ENCODE measurements at regions not wholly inside any gene's neighbourhood (a gene's known extent, or its start where the extent isn't known, plus 50 kb on each side); places are given as distances from the start of the nearest gene placed in this dataset.
"Not testable (repeated sequence)": the region's sequence is repeated elsewhere in the genome, so short reads cannot be mapped to it uniquely, and the experiment has no call there.

DNA sequence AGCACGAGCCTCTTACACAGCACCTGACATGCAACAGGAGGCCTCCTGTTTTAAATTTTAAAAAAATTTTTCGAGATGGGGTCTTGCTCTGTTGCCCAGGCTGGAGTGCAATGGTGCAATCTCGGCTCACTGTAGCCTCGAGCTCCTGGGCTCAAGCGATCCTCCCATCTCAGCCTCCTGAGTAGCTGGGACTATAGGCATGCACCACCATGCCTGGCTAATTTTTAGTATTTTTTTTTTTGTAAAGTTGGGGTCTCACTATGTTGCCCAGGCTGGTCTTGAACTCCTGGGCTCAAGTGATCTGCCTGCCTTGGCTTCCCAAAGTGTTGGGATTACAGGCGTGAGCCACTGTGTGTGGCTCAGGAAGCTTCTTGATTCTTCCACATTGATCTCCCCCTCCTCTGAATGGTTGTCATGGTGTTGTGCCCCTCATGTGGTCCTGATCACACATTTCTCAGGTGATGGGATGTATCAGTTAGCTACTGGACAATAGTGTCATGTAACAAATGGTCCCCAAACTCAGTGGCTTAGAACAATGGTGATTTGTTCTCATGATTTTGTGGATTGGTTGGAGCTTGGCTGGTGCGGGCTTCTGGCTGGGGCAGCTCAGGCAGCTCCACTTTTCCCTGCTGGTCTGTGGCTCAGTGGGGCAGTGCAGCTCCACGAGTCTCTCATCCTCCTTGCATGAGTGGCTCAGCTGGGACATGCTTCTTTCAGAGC lies 81.0 kb downstream of the RPS6KA4 start:
- 94% methylated on average over 7 of the region's 8 CpGs for WGBS (ENCODE audit: insufficient coverage)
- not testable (repeated sequence) for H3K27ac ChIP-seq (ENCODE audit: insufficient read depth in 1 of 2, low read depth in 1 of 2, low read length in 2 of 2, poor library complexity in 1 of 2, severe bottlenecking in 2 of 2); DNase-seq; H3K9me3 ChIP-seq (ENCODE audit: control extremely low read depth in 1 of 5, control insufficient read depth in 4 of 5, insufficient read depth in 2 of 5, low read depth in 1 of 5, low read length in 4 of 5); H3K27me3 ChIP-seq (replicated peaks in 2 of 5; ENCODE audit: control insufficient read depth in 4 of 5, insufficient read depth in 5 of 5, low read length in 4 of 5); H3K36me3 ChIP-seq (ENCODE audit: control insufficient read depth in 4 of 4, insufficient read depth in 4 of 4, low read length in 3 of 4); H3K4me3 ChIP-seq (ENCODE audit: control insufficient read depth in 1 of 7, extremely low read depth in 1 of 7, insufficient read depth in 4 of 7, low read depth in 2 of 7, low read length in 6 of 7)
- H3K4me1 ChIP-seq (ENCODE audit: control extremely low read depth in 1 of 4, control insufficient read depth in 4 of 4, insufficient read depth in 4 of 4, low read length in 3 of 4): peaks cover 0 to 10% (median 6%) of the 10 kb centered on the region in 4 experiments
- ChIA-PET POLR2A (interaction anchor here (0.5 to 0.6 kb wide), 2 partner anchors 13 to 310 kb away, joined by 3 to 6 read pairs; no protein-coding TSS in a partner anchor), CTCF (interaction anchor here (2.1 kb wide), 1 partner anchor 9 kb away, joined by 15 read pairs; no protein-coding TSS in a partner anchor)

DNA sequence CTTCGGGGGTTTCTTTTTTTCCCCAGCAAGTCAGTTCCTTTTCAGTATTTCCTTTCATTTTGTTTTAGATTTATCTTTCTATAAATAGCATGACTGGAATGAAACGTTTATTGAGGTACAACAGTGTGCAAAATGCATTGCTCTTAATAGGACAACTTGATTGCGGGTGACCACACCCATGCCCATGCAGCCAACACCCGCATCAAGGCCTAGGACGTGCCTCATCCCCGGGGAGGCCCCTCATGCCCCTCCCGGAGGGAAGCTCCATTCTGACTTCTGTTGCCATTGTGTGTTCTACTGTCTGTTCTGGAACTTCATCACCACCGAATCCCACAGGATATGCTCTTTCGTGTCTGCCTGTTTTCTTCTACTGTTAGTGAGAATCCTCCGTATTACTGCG lies 82.2 kb downstream of the RPS6KA4 start:
- Histone ChIP-seq H3K4me3 (ENCODE audit: control insufficient read depth in 1 of 7, extremely low read depth in 1 of 7, insufficient read depth in 4 of 7, low read depth in 2 of 7, low read length in 6 of 7) (no peak overlapping the region), H3K4me1 (ENCODE audit: control extremely low read depth in 1 of 4, control insufficient read depth in 4 of 4, insufficient read depth in 4 of 4, low read length in 3 of 4) (peaks cover 0 to 10% (median 6%) of the 10 kb centered on the region in 4 experiments), H3K9me3 (ENCODE audit: control extremely low read depth in 1 of 5, control insufficient read depth in 4 of 5, insufficient read depth in 2 of 5, low read depth in 1 of 5, low read length in 4 of 5) (no peaks in the 10 kb centered on the region), H3K36me3 (ENCODE audit: control insufficient read depth in 4 of 4, insufficient read depth in 4 of 4, low read length in 3 of 4) (no peaks in the 10 kb centered on the region), H3K27me3 (replicated peaks in 2 of 5; ENCODE audit: control insufficient read depth in 4 of 5, insufficient read depth in 5 of 5, low read length in 4 of 5) (peaks cover 0 to 6% (median 0%) of the 10 kb centered on the region in 5 experiments), H3K27ac (ENCODE audit: insufficient read depth in 1 of 2, low read depth in 1 of 2, low read length in 2 of 2, poor library complexity in 1 of 2, severe bottlenecking in 2 of 2) (no peak overlapping the region)
- CTCF ChIA-PET: interaction anchor here (1.6 kb wide), 1 partner anchor 46 kb away, joined by 3 read pairs; no protein-coding TSS in a partner anchor
- no peak for DNase-seq
- POLR2A ChIA-PET: no interaction called here
- WGBS (ENCODE audit: insufficient coverage): 79% methylated on average over 6 of the region's 11 CpGs

DNA sequence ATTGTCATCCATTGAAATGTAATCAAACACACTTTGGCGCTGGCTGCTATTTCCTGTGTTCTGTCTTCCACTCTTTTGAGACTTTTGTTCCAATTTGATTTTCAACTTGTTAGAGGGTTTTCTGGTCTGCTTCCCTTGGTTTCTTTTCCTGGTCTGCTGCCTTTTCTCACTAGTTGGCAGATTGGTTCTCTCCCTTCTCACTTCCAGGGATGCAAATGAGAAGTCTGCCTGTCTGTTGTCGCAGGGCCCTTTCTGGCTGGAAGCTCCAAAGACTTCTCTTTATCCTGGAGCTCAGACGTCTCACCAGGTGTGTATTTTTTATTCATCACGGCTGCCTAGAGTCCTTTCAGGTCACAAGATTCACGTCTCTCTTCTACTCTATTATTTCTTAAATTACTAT lies 84.0 kb downstream of the RPS6KA4 start:
- no peaks in the 10 kb centered on the region for H3K9me3 ChIP-seq (ENCODE audit: control extremely low read depth in 1 of 5, control insufficient read depth in 4 of 5, insufficient read depth in 2 of 5, low read depth in 1 of 5, low read length in 4 of 5)
- peaks cover 6 to 11% (median 7%) of the 10 kb centered on the region in 4 experiments for H3K4me1 ChIP-seq (ENCODE audit: control extremely low read depth in 1 of 4, control insufficient read depth in 4 of 4, insufficient read depth in 4 of 4, low read length in 3 of 4)
- CTCF ChIA-PET: interaction anchor here (0.9 to 1.4 kb wide), 3 partner anchors 9 to 210 kb away, joined by 3 read pairs; no protein-coding TSS in a partner anchor
- H3K27ac ChIP-seq (ENCODE audit: insufficient read depth in 1 of 2, low read depth in 1 of 2, low read length in 2 of 2, poor library complexity in 1 of 2, severe bottlenecking in 2 of 2): no peak overlapping the region
- 91% methylated on average over 5 of the region's 5 CpGs for WGBS (ENCODE audit: insufficient coverage)
- H3K4me3 ChIP-seq (ENCODE audit: control insufficient read depth in 1 of 7, extremely low read depth in 1 of 7, insufficient read depth in 4 of 7, low read depth in 2 of 7, low read length in 6 of 7): no peak overlapping the region
- POLR2A ChIA-PET: no interaction called here
- H3K27me3 ChIP-seq (replicated peaks in 2 of 5; ENCODE audit: control insufficient read depth in 4 of 5, insufficient read depth in 5 of 5, low read length in 4 of 5): peaks cover 0 to 1% (median 0%) of the 10 kb centered on the region in 5 experiments
- DNase-seq: no peak
- no peaks in the 10 kb centered on the region for H3K36me3 ChIP-seq (ENCODE audit: control insufficient read depth in 4 of 4, insufficient read depth in 4 of 4, low read length in 3 of 4)

DNA sequence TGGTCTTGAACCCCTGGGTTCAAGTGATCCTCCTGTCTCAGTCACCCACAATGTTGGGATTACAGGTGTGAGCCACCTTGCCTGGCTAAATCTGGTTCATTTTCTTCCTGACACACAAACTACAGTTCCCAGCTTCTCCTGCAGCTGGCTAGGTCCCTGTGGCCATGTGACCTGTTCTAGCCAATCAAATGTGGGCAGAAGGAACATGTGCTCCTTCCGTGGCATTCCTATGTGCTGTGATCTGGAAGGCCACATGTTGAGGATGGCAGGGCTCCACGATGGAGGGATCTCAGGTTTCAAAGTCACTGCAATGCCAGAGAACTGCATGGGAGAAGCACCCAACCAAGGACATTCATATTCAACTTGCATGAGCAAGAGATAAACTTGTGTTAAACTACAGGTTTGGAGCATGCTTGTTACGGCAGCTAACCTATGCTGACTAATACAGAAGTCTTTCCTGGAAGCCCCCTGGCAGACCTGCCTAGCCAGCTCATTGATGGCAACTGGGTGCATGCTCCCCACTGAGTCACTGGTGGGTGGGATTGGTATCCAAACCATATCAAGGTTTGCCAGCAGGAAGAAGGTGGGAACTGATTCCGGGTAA lies 86.0 kb downstream of the RPS6KA4 start:
- Histone ChIP-seq H3K4me3 (ENCODE audit: control insufficient read depth in 1 of 7, extremely low read depth in 1 of 7, insufficient read depth in 4 of 7, low read depth in 2 of 7, low read length in 6 of 7) (no peak overlapping the region), H3K27ac (ENCODE audit: insufficient read depth in 1 of 2, low read depth in 1 of 2, low read length in 2 of 2, poor library complexity in 1 of 2, severe bottlenecking in 2 of 2) (no peak overlapping the region), H3K36me3 (ENCODE audit: control insufficient read depth in 4 of 4, insufficient read depth in 4 of 4, low read length in 3 of 4) (no peaks in the 10 kb centered on the region), H3K9me3 (ENCODE audit: control extremely low read depth in 1 of 5, control insufficient read depth in 4 of 5, insufficient read depth in 2 of 5, low read depth in 1 of 5, low read length in 4 of 5) (no peaks in the 10 kb centered on the region), H3K27me3 (replicated peaks in 2 of 5; ENCODE audit: control insufficient read depth in 4 of 5, insufficient read depth in 5 of 5, low read length in 4 of 5) (no peaks in the 10 kb centered on the region), H3K4me1 (ENCODE audit: control extremely low read depth in 1 of 4, control insufficient read depth in 4 of 4, insufficient read depth in 4 of 4, low read length in 3 of 4) (peaks cover 7 to 28% (median 25%) of the 10 kb centered on the region in 4 experiments)
- peak in 2 of 3 donors; percentile 28 for DNase-seq
- 64% methylated on average over 3 of the region's 4 CpGs for WGBS (ENCODE audit: insufficient coverage)
- ChIA-PET CTCF (interaction anchor here (0.9 to 1.3 kb wide), 4 partner anchors 10 to 206 kb away, joined by 3 to 4 read pairs (median 4); no protein-coding TSS in a partner anchor), POLR2A (interaction anchor here (1.6 kb wide), 1 partner anchor 9 kb away, joined by 5 read pairs; no protein-coding TSS in a partner anchor)

DNA sequence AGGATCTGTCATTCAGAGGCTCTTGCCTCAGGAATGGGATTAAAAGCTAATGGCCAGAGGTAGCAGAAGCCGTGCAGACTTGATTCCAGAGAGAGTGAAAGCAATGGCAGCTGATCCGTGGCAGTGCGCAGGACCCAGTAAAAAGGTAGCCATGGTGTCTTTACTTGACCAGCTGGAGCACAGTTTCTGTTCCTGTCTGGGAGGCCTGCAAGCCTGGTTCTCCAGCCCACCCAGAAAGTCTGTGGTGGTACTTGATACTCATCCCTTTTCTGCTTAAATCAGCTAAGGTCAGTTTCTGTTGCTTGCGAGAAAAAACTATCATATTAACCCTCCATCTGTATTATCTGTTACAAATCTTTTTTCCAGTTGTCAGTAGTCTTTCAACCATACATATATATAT lies 86.7 kb downstream of the RPS6KA4 start:
- Histone ChIP-seq H3K9me3 (ENCODE audit: control extremely low read depth in 1 of 5, control insufficient read depth in 4 of 5, insufficient read depth in 2 of 5, low read depth in 1 of 5, low read length in 4 of 5) (no peaks in the 10 kb centered on the region), H3K4me3 (ENCODE audit: control insufficient read depth in 1 of 7, extremely low read depth in 1 of 7, insufficient read depth in 4 of 7, low read depth in 2 of 7, low read length in 6 of 7) (no peak overlapping the region)
- CTCF ChIA-PET: interaction anchor here (0.9 to 1.3 kb wide), 3 partner anchors 9 to 85 kb away, joined by 3 to 4 read pairs (median 4); no protein-coding TSS in a partner anchor

DNA sequence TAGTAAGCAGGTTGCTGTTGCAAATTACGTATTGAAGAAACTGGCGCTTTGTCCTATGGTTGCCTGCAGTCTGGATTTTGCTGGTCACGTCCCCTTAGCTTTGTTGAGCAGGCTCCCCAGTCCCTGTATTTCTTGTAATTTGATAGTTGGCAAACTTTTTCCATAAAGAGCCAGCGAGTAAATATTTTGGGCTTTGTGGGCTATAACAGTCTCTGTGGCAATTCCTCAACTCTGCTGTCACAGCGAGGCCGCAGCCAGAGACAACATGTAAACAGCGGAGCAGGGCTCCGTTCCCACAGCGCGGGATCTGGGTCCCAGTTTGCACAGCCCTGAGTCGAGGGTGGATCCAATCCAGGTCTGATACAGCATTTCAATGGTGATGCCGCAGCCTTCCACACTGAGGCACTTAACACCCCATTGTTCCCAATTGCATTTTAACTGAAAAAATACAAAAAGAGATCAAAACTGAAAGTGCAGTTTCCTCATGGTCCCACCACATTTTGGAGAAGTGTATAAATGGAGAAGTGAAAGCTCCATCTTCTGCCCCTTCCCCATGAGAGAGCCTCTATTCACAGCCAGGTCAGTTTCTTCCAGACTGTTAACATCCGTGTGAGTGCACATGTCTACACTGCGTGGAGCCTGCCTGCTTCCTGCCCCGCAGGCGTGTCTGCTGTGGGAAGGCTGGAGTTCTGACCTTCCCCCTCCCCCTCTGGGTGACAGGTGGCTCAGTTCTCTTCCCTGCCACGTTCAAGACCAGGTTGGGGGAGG lies 89.1 kb downstream of the RPS6KA4 start:
- Histone ChIP-seq H3K27ac (ENCODE audit: insufficient read depth in 1 of 2, low read depth in 1 of 2, low read length in 2 of 2, poor library complexity in 1 of 2, severe bottlenecking in 2 of 2) (no peak overlapping the region), H3K36me3 (ENCODE audit: control insufficient read depth in 4 of 4, insufficient read depth in 4 of 4, low read length in 3 of 4) (no peaks in the 10 kb centered on the region), H3K4me1 (ENCODE audit: control extremely low read depth in 1 of 4, control insufficient read depth in 4 of 4, insufficient read depth in 4 of 4, low read length in 3 of 4) (peaks cover 7 to 25% (median 24%) of the 10 kb centered on the region in 4 experiments), H3K27me3 (replicated peaks in 2 of 5; ENCODE audit: control insufficient read depth in 4 of 5, insufficient read depth in 5 of 5, low read length in 4 of 5) (no peaks in the 10 kb centered on the region), H3K9me3 (ENCODE audit: control extremely low read depth in 1 of 5, control insufficient read depth in 4 of 5, insufficient read depth in 2 of 5, low read depth in 1 of 5, low read length in 4 of 5) (no peaks in the 10 kb centered on the region), H3K4me3 (ENCODE audit: control insufficient read depth in 1 of 7, extremely low read depth in 1 of 7, insufficient read depth in 4 of 7, low read depth in 2 of 7, low read length in 6 of 7) (peak overlapping the region in 6 of 7 experiments; percentile 55 to 85 (median 66))
- ChIA-PET CTCF (interaction anchor here (0.6 to 5.1 kb wide), 24 partner anchors 8 to 290 kb away, joined by 3 to 58 read pairs (median 6); no protein-coding TSS in a partner anchor), POLR2A (no interaction called here)
- 36% methylated on average over 12 of the region's 17 CpGs for WGBS (ENCODE audit: insufficient coverage)
- peak; percentile 50 to 84 (median 81) for DNase-seq

More for the DNA sequence above, 86.7 kb downstream of the RPS6KA4 start:
- POLR2A ChIA-PET: interaction anchor here (1.6 kb wide), 1 partner anchor 8 kb away, joined by 5 read pairs; no protein-coding TSS in a partner anchor
- no peaks in the 10 kb centered on the region for H3K27me3 ChIP-seq (replicated peaks in 2 of 5; ENCODE audit: control insufficient read depth in 4 of 5, insufficient read depth in 5 of 5, low read length in 4 of 5)
- no peak overlapping the region for H3K27ac ChIP-seq (ENCODE audit: insufficient read depth in 1 of 2, low read depth in 1 of 2, low read length in 2 of 2, poor library complexity in 1 of 2, severe bottlenecking in 2 of 2)
- H3K4me1 ChIP-seq (ENCODE audit: control extremely low read depth in 1 of 4, control insufficient read depth in 4 of 4, insufficient read depth in 4 of 4, low read length in 3 of 4): peaks cover 7 to 28% (median 25%) of the 10 kb centered on the region in 4 experiments
- WGBS (ENCODE audit: insufficient coverage): 100% methylated on average over 3 of the region's 4 CpGs
- DNase-seq: no peak
- H3K36me3 ChIP-seq (ENCODE audit: control insufficient read depth in 4 of 4, insufficient read depth in 4 of 4, low read length in 3 of 4): no peaks in the 10 kb centered on the region

Data from common myeloid progenitor, CD34-positive (primary cell).